ENCODE measurements at regions not wholly inside any gene's neighbourhood (a gene's known extent, or its start where the extent isn't known, plus 50 kb on each side); places are given as distances from the start of the nearest gene placed in this dataset.

GRCh38 chr5:160919626-160920025, 67.6 kb upstream of the ATP10B start:
- Mint-ChIP-seq H3K4me3 (no peak overlapping the region), H3K27ac (no peak overlapping the region), H3K36me3 (no peaks in the 10 kb centered on the region), H3K27me3 (no peaks in the 10 kb centered on the region), H3K9me3 (ENCODE audit: low read depth) (no peaks in the 10 kb centered on the region), H3K4me1 (no peaks in the 10 kb centered on the region)
- no peak for ATAC-seq
- CTCF ChIA-PET: no interaction called here
- no peak for DNase-seq

GRCh38 chr5:160918386-160918785, 66.4 kb upstream of the ATP10B start:
- ATAC-seq (no peak), DNase-seq (no peak)
- CTCF ChIA-PET: no interaction called here
- no peaks in the 10 kb centered on the region for H3K4me1 Mint-ChIP-seq
- no peaks in the 10 kb centered on the region for H3K36me3 Mint-ChIP-seq
- H3K27me3 Mint-ChIP-seq: no peaks in the 10 kb centered on the region
- H3K4me3 Mint-ChIP-seq: no peak overlapping the region
- H3K27ac Mint-ChIP-seq: no peak overlapping the region
- H3K9me3 Mint-ChIP-seq (ENCODE audit: low read depth): no peaks in the 10 kb centered on the region

- no peaks in the 10 kb centered on the region for H3K27me3 Mint-ChIP-seq
- DNase-seq: no peak
- ATAC-seq: no peak
- no peaks in the 10 kb centered on the region for H3K36me3 Mint-ChIP-seq
- H3K4me1 Mint-ChIP-seq: no peaks in the 10 kb centered on the region
- CTCF ChIA-PET: no interaction called here
- H3K27ac Mint-ChIP-seq: no peak overlapping the region
- H3K9me3 Mint-ChIP-seq (ENCODE audit: low read depth): no peaks in the 10 kb centered on the region
- H3K4me3 Mint-ChIP-seq: no peak overlapping the region
These were observed 54.1 kb upstream of the ATP10B start for GRCh38 chr5:160906090-160906489.

GRCh38 chr5:160905285-160905684, 53.3 kb upstream of the ATP10B start:
- H3K4me1 Mint-ChIP-seq: no peaks in the 10 kb centered on the region
- H3K27me3 Mint-ChIP-seq: no peaks in the 10 kb centered on the region
- DNase-seq (no peak), ATAC-seq (no peak)
- no peaks in the 10 kb centered on the region for H3K36me3 Mint-ChIP-seq
- CTCF ChIA-PET: interaction anchor here (0.8 kb wide), 1 partner anchor 19 kb away, joined by 3 read pairs; no protein-coding TSS in a partner anchor
- H3K4me3 Mint-ChIP-seq: no peak overlapping the region
- no peaks in the 10 kb centered on the region for H3K9me3 Mint-ChIP-seq (ENCODE audit: low read depth)
- no peak overlapping the region for H3K27ac Mint-ChIP-seq

GRCh38 chr5:160904591-160904990, 52.6 kb upstream of the ATP10B start:
- Mint-ChIP-seq H3K27me3 (no peaks in the 10 kb centered on the region), H3K36me3 (no peaks in the 10 kb centered on the region)

GRCh38 chr5:160903551-160903950, 51.5 kb upstream of the ATP10B start:
- no peaks in the 10 kb centered on the region for H3K4me1 Mint-ChIP-seq
- H3K27ac Mint-ChIP-seq: no peak overlapping the region
- no peaks in the 10 kb centered on the region for H3K9me3 Mint-ChIP-seq (ENCODE audit: low read depth)
- DNase-seq (no peak), ATAC-seq (no peak)
- CTCF ChIA-PET: no interaction called here
- no peaks in the 10 kb centered on the region for H3K27me3 Mint-ChIP-seq
- H3K4me3 Mint-ChIP-seq: no peak overlapping the region
- no peaks in the 10 kb centered on the region for H3K36me3 Mint-ChIP-seq

More at GRCh38 chr5:160904591-160904990, 52.6 kb upstream of the ATP10B start:
- H3K4me1 Mint-ChIP-seq: no peaks in the 10 kb centered on the region
- no peak overlapping the region for H3K4me3 Mint-ChIP-seq
- no peak overlapping the region for H3K27ac Mint-ChIP-seq
- H3K9me3 Mint-ChIP-seq (ENCODE audit: low read depth): no peaks in the 10 kb centered on the region
- DNase-seq: no peak
- CTCF ChIA-PET: interaction anchor here (0.8 kb wide), 1 partner anchor 19 kb away, joined by 3 read pairs; no protein-coding TSS in a partner anchor
- ATAC-seq: no peak

GRCh38 chr5:160903076-160903475, 51.1 kb upstream of the ATP10B start:
- H3K9me3 Mint-ChIP-seq (ENCODE audit: low read depth): no peaks in the 10 kb centered on the region
- H3K27ac Mint-ChIP-seq: no peak overlapping the region
- H3K4me3 Mint-ChIP-seq: no peak overlapping the region
- H3K4me1 Mint-ChIP-seq: no peaks in the 10 kb centered on the region
- no peaks in the 10 kb centered on the region for H3K36me3 Mint-ChIP-seq
- CTCF ChIA-PET: no interaction called here
- no peak for ATAC-seq
- H3K27me3 Mint-ChIP-seq: no peaks in the 10 kb centered on the region
- DNase-seq: no peak

Data from activated CD8-positive, alpha-beta memory T cell treated with anti-CD3 and anti-CD28 coated beads, Interleukin-2, amount 10 ng/mL, durations not matched to agents 7 days and 5 days (primary cell).